PC-3 (cell line): ENCODE measurements at regions not wholly inside any gene's neighbourhood (a gene's known extent, or its start where the extent isn't known, plus 50 kb on each side); places are given as distances from the start of the nearest gene placed in this dataset.

ENCODE experiments used
- EZH2 ChIP-seq: fragments of 300-600 bp; sonication (generic); IDR thresholded peaks from one replicate; pipeline ENCODE4 v1.6.1; 2017; ENCODE audit warnings: antibody characterized with exemption, mild to moderate bottlenecking, low read length; ENCODE audit not compliant: unreplicated experiment
- EZH2phosphoT487 ChIP-seq: fragments of 300-600 bp; sonication (generic); IDR thresholded peaks from 2 replicates; pipeline ENCODE4 v1.6.1; 2018; ENCODE audit warnings: mild to moderate bottlenecking, antibody characterized with exemption, low read length, borderline replicate concordance
- TF ChIP-seq, protein P1 (sequence below): fragments of 300-600 bp; sonication (generic); conservative IDR thresholded peaks from 2 replicates; pipeline ENCODE4 v1.5.1; 2017; ENCODE audit warnings: antibody characterized with exemption, low read depth, mild to moderate bottlenecking, low read length

DNA sequence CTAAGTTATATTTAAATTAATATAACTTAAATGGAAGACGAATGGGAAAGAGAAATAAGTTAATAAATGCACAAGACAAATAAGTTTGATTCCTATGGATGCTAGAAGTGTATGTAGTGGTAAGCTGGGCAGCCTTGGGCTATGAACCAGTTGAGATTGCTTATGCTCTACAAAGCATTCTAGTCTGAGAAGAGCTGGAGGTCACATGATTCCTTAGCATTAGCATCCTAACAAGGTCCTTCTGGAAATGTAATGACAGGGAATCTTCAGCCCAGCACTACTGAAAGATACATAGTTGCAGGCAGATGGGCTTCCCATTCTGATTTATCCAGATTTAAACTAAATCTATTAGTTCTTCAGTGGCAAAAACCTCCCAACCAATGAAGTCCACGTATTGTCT, 102.3 kb upstream of the ESRRG start:
- TF ChIP-seq, protein P1, sequence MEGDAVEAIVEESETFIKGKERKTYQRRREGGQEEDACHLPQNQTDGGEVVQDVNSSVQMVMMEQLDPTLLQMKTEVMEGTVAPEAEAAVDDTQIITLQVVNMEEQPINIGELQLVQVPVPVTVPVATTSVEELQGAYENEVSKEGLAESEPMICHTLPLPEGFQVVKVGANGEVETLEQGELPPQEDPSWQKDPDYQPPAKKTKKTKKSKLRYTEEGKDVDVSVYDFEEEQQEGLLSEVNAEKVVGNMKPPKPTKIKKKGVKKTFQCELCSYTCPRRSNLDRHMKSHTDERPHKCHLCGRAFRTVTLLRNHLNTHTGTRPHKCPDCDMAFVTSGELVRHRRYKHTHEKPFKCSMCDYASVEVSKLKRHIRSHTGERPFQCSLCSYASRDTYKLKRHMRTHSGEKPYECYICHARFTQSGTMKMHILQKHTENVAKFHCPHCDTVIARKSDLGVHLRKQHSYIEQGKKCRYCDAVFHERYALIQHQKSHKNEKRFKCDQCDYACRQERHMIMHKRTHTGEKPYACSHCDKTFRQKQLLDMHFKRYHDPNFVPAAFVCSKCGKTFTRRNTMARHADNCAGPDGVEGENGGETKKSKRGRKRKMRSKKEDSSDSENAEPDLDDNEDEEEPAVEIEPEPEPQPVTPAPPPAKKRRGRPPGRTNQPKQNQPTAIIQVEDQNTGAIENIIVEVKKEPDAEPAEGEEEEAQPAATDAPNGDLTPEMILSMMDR, result no peak
- TF ChIP-seq EZH2 (no peak), EZH2phosphoT487 (no peak)
